Suprapubic skin (tissue), 4 donors: ENCODE measurements at regions not wholly inside any gene's neighbourhood (a gene's known extent, or its start where the extent isn't known, plus 50 kb on each side); places are given as distances from the start of the nearest gene placed in this dataset.

ENCODE experiments used
- DNase-seq, 2 donors: peaks; one replicate each; pipeline ENCODE4 v3.0.0-alpha.2; 2019; ENCODE audit warnings: low spot score in 2 of 2
- H3K27ac ChIP-seq: fragments of 200-600 bp; sonication (generic); one replicate; pipeline ENCODE4 v1.5.1; 2019
- H3K27me3 ChIP-seq: fragments of 200-600 bp; sonication (generic); one replicate; pipeline ENCODE4 v1.5.1; 2019
- H3K36me3 ChIP-seq: fragments of 200-600 bp; sonication (generic); one replicate; pipeline ENCODE4 v1.5.1; 2019
- H3K4me1 ChIP-seq: fragments of 200-600 bp; sonication (generic); one replicate; pipeline ENCODE4 v1.5.1; 2019
- H3K4me3 ChIP-seq: fragments of 200-600 bp; sonication (generic); one replicate; pipeline ENCODE4 v1.5.1; 2019; ENCODE audit warnings: mild to moderate bottlenecking
- H3K9me3 ChIP-seq: fragments of 200-600 bp; sonication (generic); one replicate; pipeline ENCODE4 v1.5.1; 2019
- EP300 ChIP-seq: sonication (generic); formaldehyde crosslinking; IDR thresholded peaks from one replicate; pipeline ENCODE4 v1.6.1; 2017; ENCODE audit warnings: antibody characterized with exemption
- POLR2A ChIP-seq, 2 donors: fragments of 450-650 bp; IDR thresholded peaks; one replicate each; pipeline ENCODE4 v1.6.1; 2017; ENCODE audit warnings: antibody characterized with exemption in 2 of 2, mild to moderate bottlenecking in 2 of 2, moderate library complexity in 2 of 2
- POLR2AphosphoS5 ChIP-seq, 3 donors: sonication (generic); formaldehyde crosslinking; IDR thresholded peaks; one replicate each; pipeline ENCODE4 v1.6.1; 2017; ENCODE audit warnings: antibody characterized with exemption in 3 of 3
- WGBS: methylation state at CpG from one replicate; pipeline ENCODE4 v1.1.5; 2018; 5-methylcytosine and 5-hydroxymethylcytosine counted together
- TF ChIP-seq, protein P1 (sequence below), 2 donors: fragments of 200-600 bp in 1 of 2; fragments of 450-650 bp in 1 of 2; sonication (generic) in 1 of 2; IDR thresholded peaks; one replicate each; pipeline ENCODE4 v1.5.1; 2016 to 2019; ENCODE audit warnings: antibody characterized with exemption in 2 of 2, mild to moderate bottlenecking in 1 of 2, moderate library complexity in 1 of 2

DNA sequence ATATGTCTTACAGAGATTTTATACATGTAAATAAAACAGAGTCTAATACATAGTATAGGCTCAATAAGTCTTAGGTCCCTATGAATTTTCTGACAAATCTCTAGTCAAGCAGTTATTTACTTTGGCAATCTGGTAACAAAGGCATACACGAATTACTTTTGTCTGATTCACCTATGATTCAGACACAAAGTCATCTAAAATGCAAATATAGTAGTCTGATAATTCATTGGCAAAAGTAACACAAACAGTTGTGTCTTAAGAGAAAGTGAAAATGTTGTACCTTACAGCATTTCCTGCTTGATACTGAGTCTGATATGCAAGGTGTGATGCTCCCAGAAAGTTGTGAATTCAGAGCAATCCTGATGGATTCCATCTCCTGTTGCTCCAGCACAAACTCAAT is 209.4 kb upstream of the PRSS1 start:
- no peaks in the 10 kb centered on the region for H3K36me3 ChIP-seq
- no peak overlapping the region for H3K4me3 ChIP-seq
- no peak for TF ChIP-seq POLR2A (IDR thresholded peaks at IDR 0.05)
- TF ChIP-seq, protein P1, sequence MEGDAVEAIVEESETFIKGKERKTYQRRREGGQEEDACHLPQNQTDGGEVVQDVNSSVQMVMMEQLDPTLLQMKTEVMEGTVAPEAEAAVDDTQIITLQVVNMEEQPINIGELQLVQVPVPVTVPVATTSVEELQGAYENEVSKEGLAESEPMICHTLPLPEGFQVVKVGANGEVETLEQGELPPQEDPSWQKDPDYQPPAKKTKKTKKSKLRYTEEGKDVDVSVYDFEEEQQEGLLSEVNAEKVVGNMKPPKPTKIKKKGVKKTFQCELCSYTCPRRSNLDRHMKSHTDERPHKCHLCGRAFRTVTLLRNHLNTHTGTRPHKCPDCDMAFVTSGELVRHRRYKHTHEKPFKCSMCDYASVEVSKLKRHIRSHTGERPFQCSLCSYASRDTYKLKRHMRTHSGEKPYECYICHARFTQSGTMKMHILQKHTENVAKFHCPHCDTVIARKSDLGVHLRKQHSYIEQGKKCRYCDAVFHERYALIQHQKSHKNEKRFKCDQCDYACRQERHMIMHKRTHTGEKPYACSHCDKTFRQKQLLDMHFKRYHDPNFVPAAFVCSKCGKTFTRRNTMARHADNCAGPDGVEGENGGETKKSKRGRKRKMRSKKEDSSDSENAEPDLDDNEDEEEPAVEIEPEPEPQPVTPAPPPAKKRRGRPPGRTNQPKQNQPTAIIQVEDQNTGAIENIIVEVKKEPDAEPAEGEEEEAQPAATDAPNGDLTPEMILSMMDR (IDR thresholded peaks at IDR 0.05), result no peak
- no peak for TF ChIP-seq POLR2AphosphoS5 (IDR thresholded peaks at IDR 0.05)
- TF ChIP-seq EP300, result no peak
- H3K4me1 ChIP-seq, result peaks cover 7% of the 10 kb centered on the region
- H3K9me3 ChIP-seq, result no peaks in the 10 kb centered on the region
- H3K27me3 ChIP-seq, result no peaks in the 10 kb centered on the region
- H3K27ac ChIP-seq, result no peak overlapping the region
- DNase-seq, result no peak
- 39% methylated on average over 1 of the region's 1 CpG for WGBS

DNA sequence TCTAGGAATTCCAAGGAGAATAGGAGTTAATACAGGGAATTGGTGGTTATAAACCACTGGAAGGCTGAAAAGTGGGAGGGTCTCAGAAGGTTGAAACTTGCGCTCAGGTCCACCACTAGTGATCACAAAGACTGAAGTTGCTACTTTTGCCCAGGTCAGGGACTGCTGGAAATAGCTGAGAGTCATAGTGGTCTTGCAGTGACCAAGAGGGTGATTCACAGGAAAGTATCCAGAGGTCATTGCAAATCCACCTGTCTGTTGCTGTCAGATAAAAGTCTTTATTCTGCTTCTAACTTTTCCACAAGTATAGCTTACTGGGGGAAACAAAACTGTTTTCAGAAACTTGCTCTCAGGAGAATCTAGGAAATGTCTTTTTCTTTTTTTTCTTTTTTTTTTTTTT is 211.5 kb upstream of the PRSS1 start:
- no peak overlapping the region for H3K27ac ChIP-seq
- H3K4me1 ChIP-seq, result peaks cover 7% of the 10 kb centered on the region
- WGBS, result 93% methylated on average over 1 of the region's 1 CpG
- H3K4me3 ChIP-seq, result no peak overlapping the region
- no peaks in the 10 kb centered on the region for H3K9me3 ChIP-seq
- H3K36me3 ChIP-seq, result no peaks in the 10 kb centered on the region
- DNase-seq, result no peak
- TF ChIP-seq EP300, result no peak
- no peak for TF ChIP-seq POLR2AphosphoS5 (IDR thresholded peaks at IDR 0.05)
- TF ChIP-seq, protein P1 (IDR thresholded peaks at IDR 0.05), result no peak
- no peaks in the 10 kb centered on the region for H3K27me3 ChIP-seq

DNA sequence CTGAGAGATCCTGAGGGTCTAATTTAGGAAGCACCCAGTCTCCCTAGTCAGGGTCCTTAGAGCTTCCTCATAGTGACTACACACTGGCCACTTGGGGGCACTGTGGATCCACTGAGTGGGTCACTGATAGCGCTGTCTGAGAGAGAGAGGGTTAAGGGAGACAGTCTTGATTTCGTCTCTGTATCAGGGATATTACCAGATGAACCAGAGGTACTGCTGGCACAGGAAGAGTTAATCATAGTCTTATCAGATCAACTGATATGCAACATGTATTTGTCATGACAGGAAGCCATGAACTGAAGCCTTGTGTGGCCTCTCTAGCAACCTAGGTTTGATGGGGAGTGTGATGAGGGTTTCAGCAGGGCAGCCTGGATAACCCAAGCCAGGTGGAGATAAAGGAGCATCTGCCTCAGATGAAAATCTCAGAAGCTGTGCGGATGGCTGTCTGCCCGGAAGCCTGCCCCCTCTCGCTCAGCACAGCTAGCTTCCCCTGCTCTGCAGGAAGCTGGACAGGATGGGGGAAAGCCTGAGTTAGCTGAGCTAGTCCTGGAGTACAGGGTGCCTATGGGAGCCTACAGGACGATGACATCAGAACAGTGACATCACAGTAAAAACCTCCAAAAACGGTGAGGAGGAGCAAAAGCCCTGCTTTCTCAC is 214.0 kb upstream of the PRSS1 start:
- Histone ChIP-seq H3K4me3 (no peak overlapping the region), H3K36me3 (no peaks in the 10 kb centered on the region), H3K9me3 (no peaks in the 10 kb centered on the region), H3K27me3 (no peaks in the 10 kb centered on the region), H3K27ac (no peak overlapping the region), H3K4me1 (peaks cover 7% of the 10 kb centered on the region)
- WGBS, result 4% methylated on average over 5 of the region's 7 CpGs
- no peak for DNase-seq
- TF ChIP-seq EP300, result no peak
- TF ChIP-seq, protein P1 (IDR thresholded peaks at IDR 0.05), result peak; percentile 13 to 57

DNA sequence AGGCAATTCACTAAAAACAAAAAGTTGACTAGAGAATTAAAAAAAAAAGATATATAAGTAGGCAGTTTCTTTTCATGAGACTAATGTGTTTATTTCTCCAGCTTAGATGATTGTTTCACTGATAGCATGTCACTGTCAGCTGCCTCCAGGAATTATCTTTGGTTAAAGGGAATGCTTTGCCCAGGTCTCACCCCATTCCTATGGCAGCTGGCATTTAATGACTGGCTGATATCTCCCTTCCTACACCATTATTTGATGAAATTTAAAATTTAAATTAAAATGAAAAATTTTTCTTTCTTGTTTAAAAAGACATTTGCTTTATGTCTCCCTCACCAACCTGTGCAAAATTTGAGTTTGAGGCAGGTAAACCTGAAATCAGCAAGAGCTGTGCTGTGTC is 214.5 kb upstream of the PRSS1 start:
- H3K36me3 ChIP-seq, result no peaks in the 10 kb centered on the region
- H3K9me3 ChIP-seq, result no peaks in the 10 kb centered on the region
- H3K4me1 ChIP-seq, result peaks cover 7% of the 10 kb centered on the region
- no peak for DNase-seq
- no peak for TF ChIP-seq POLR2AphosphoS5 (IDR thresholded peaks at IDR 0.05)
- TF ChIP-seq EP300, result no peak
- TF ChIP-seq POLR2A (IDR thresholded peaks at IDR 0.05), result no peak
- TF ChIP-seq, protein P1 (IDR thresholded peaks at IDR 0.05), result no peak
- no peaks in the 10 kb centered on the region for H3K27me3 ChIP-seq
- H3K4me3 ChIP-seq, result no peak overlapping the region
- H3K27ac ChIP-seq, result no peak overlapping the region

DNA sequence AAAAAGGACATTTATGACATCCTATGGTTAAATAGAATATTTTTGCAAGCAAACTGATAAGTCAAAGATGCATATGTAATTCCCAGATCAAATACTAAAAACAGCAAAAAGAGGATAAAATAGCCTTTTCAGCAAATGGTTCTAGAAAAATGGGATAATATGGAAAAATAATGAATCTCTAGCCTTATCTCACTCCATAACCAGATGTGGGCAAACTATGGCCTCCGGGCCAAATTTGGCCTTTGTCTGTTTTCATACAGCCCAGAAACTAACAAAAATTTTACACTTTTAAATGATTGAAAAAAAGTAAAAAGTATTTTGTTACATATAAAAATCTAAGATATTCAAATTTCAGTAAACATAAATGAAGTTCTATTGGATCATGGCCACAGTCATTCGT is 215.4 kb upstream of the PRSS1 start:
- peaks cover 7% of the 10 kb centered on the region for H3K4me1 ChIP-seq
- peaks cover 8% of the 10 kb centered on the region for H3K27me3 ChIP-seq
- no peaks in the 10 kb centered on the region for H3K9me3 ChIP-seq
- DNase-seq, result no peak
- no peaks in the 10 kb centered on the region for H3K36me3 ChIP-seq
- no peak overlapping the region for H3K27ac ChIP-seq
- TF ChIP-seq POLR2A (IDR thresholded peaks at IDR 0.05) (no peak), POLR2AphosphoS5 (IDR thresholded peaks at IDR 0.05) (no peak), EP300 (no peak)
- TF ChIP-seq, protein P1 (IDR thresholded peaks at IDR 0.05), result no peak
- no peak overlapping the region for H3K4me3 ChIP-seq
- WGBS, result 89% methylated on average over 2 of the region's 2 CpGs
